Astrocyte of the cerebellum (primary cell): ENCODE measurements at regions not wholly inside any gene's neighbourhood (a gene's known extent, or its start where the extent isn't known, plus 50 kb on each side); places are given as distances from the start of the nearest gene placed in this dataset.

ENCODE experiments used
- DNase-seq: peaks from one replicate; pipeline ENCODE4 v3.0.0-alpha.2; 2011; ENCODE audit warnings: low read depth
- H3K4me3 ChIP-seq: 2 replicates; pipeline ENCODE4 v1.5.1; 2011; ENCODE audit warnings: mild to moderate bottlenecking, low read depth, low read length, moderate library complexity
- CTCF ChIP-seq: IDR thresholded peaks from 2 replicates; pipeline ENCODE4 v1.5.1; 2012; ENCODE audit warnings: low read length, low read depth, moderate library complexity, mild to moderate bottlenecking; ENCODE audit errors: missing control alignments
- in situ Hi-C: cut with HindIII; loops from 2 replicates; pipeline ENCODE4 v1.10.0; 2017; ENCODE audit warnings: low sequenced_read_pairs

- H3K4me3 ChIP-seq = no peak overlapping the region
- no peak for DNase-seq
- TF ChIP-seq CTCF = no peak
- in situ Hi-C loops = no loop called here
Measured at GRCh38 chr15:26298659-26299170, 435.6 kb upstream of the ATP10A start.

DNA sequence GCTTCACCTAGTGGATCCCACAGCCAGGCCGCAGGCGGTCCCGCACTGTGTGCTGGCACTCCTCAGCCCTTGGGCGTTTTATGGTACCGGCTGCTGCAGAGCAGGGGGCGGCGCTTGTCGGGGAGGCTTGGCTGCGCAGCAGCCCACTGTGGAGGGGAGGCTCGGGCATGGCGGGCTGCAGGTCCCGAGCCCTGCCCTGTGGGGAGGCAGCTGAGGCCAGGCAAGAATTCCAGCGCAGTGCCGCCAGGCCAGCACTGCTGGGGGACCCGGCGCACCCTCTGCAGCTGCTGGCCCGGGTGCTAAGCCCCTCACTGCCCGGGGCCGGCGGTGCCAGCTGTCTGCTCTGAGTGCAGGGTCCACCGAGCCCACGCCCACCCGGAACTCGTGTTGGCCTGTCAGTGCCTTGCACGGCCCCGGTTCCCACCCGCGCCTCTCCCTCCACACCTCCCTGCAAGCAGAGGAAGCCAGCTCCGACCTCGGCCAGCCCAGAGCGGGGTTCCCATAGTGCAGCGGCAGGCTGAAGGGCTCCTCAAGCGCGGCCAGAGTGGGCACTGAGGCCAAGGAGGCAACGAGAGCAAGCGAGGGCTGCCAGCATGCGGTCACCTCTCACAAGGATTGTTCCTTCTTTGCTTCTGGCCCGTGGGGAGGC, 435.0 kb upstream of the ATP10A start:
- no peak for DNase-seq
- no peak overlapping the region for H3K4me3 ChIP-seq
- in situ Hi-C loops = no loop called here
- no peak for TF ChIP-seq CTCF

DNA sequence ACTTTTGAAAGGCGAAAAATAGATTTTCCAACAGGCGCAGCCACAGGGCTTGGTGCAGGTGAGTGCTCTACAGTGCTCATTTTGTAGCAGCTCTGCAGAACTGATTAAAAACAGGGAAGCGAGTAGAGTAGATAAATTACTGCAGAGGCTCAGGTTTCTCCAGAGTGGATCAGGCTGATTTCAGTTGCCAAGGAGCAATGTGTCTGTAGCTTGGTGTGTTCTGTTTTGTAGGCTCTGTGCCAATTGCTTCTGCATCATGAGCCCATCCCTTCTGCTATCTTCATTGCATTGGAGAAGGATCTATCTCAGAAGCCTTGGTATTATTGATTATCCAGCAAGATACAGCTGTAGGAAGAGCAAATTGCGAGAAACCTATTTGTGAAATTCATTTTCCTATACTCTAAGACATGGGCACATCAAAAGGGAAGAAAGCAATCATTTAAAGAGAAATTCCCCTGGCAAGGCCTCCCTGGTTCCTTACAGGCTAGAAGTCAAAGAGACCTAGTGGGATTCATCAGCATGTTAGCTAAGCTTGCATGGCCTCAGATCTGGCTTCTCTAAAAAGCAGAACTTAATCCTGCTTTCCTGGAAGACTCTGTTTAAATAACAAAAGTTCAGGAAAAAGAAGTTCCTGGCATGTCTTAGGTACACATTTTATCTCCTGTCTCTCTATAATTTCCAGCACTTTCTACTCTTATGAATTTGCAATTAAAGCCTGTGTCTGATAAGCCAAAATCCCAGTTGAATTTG, 432.4 kb upstream of the ATP10A start:
- DNase-seq = no peak
- in situ Hi-C loops = no loop called here
- no peak for TF ChIP-seq CTCF
- no peak overlapping the region for H3K4me3 ChIP-seq

DNA sequence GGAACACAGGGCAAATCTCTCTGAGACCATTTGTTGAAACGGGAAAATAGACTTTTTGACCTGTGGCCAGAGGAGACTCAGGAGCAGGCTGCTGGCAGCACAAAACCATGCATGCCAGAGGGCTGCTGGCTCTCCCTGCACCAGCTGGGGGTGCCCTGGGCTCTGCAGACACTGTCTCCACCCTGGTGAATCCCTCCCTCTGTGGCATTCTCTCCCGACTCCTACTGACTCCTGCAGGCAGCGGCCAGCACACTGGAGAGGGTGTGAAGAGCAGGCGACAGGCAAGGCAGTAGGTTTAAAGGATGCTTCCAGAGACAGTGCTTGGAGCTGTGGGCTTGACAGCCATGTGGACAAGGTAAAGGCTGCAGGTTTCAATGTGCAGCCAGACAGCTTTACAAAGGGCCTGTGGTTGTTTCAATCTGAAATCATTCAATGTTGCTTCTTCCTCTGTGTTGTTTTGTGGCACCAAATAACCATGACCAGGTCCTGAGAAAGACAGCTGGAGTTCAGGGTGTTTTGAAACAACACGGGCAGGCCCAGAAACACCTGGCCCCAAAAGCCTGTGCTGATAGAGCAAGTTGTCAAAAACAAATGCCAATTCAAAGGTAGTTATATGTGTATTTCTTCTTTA, 431.0 kb upstream of the ATP10A start:
- no peak for DNase-seq
- no peak overlapping the region for H3K4me3 ChIP-seq
- TF ChIP-seq CTCF = no peak
- in situ Hi-C loops = no loop called here

GRCh38 chr15:26287381-26287780, 424.3 kb upstream of the ATP10A start:
- TF ChIP-seq CTCF = no peak
- in situ Hi-C loops = no loop called here
- no peak overlapping the region for H3K4me3 ChIP-seq
- no peak for DNase-seq

GRCh38 chr15:26280281-26280680, 417.2 kb upstream of the ATP10A start:
- in situ Hi-C loops = no loop called here
- TF ChIP-seq CTCF = no peak
- no peak for DNase-seq
- H3K4me3 ChIP-seq = no peak overlapping the region
